ENCODE measurements at regions not wholly inside any gene's neighbourhood (a gene's known extent, or its start where the extent isn't known, plus 50 kb on each side); places are given as distances from the start of the nearest gene placed in this dataset.

- Histone ChIP-seq H3F3A (replicated peaks; ENCODE audit: insufficient read depth) (peaks cover 4% of the 10 kb centered on the region), H3K9me2 (no peaks in the 10 kb centered on the region), H3K9ac (no peak overlapping the region), H4K20me1 (ENCODE audit: insufficient read depth) (no peaks in the 10 kb centered on the region), H3K4me3 (ENCODE audit: low read depth in 2 of 2, low read length in 1 of 2) (no peak overlapping the region), H2AFZ (ENCODE audit: low read depth) (no peak overlapping the region), H3K4me1 (ENCODE audit: control insufficient read depth in 1 of 2, insufficient read depth in 2 of 2, low read depth in 1 of 2, low read length in 1 of 2) (no peaks in the 10 kb centered on the region; a peak in 2 of 4 replicates), H3K79me2 (ENCODE audit: insufficient read depth) (no peaks in the 10 kb centered on the region), H3K27ac (ENCODE audit: low read depth in 2 of 2, low read length in 1 of 2) (no peak overlapping the region), H3K27me3 (ENCODE audit: insufficient read depth) (no peaks in the 10 kb centered on the region), H3K9me3 (no peaks in the 10 kb centered on the region), H3K36me3 (replicated peaks in 1 of 2; ENCODE audit: control insufficient read depth in 1 of 2, insufficient read depth in 2 of 2, low read length in 1 of 2) (no peaks in the 10 kb centered on the region), H3K4me2 (no peak overlapping the region)
- TF ChIP-seq EP300 (IDR thresholded peaks at IDR 0.05; ENCODE audit: borderline replicate concordance in 1 of 2, low read depth in 1 of 2, low read length in 1 of 2) (no peak), MXI1 (IDR thresholded peaks at IDR 0.05; ENCODE audit: low read depth, low read length) (no peak), ELF1 (IDR thresholded peaks at IDR 0.05) (no peak), SMC3 (IDR thresholded peaks at IDR 0.05; ENCODE audit: low read depth, low read length) (no peak), TEAD4 (IDR thresholded peaks at IDR 0.05; ENCODE audit: borderline replicate concordance, insufficient read depth) (no peak), RXRA (IDR thresholded peaks at IDR 0.05; ENCODE audit: borderline replicate concordance, low read depth) (no peak)
- ChIA-PET POLR2A (no interaction called here), CTCF (interaction anchor here (1.1 kb wide), 1 partner anchor 8 kb away, joined by 3 read pairs; no protein-coding TSS in a partner anchor)
- DNase-seq, result no peak
- WGBS (ENCODE audit: low lambda C conversion rate), result 97% methylated on average over 2 of the region's 2 CpGs
Measured at GRCh38 chr6:113308266-113308665, 548.9 kb upstream of the MARCKS start.

GRCh38 chr6:113313841-113314240 is 543.3 kb upstream of the MARCKS start:
- POLR2A ChIA-PET, result no interaction called here

More at GRCh38 chr6:113313841-113314240, 543.3 kb upstream of the MARCKS start:
- TF ChIP-seq TCF12 (IDR thresholded peaks at IDR 0.05), result no peak
- no peak for TF ChIP-seq JUND (IDR thresholded peaks at IDR 0.05)
- TF ChIP-seq REST (IDR thresholded peaks at IDR 0.05; ENCODE audit: low read depth, low read length), result no peak
- TF ChIP-seq RFX5 (IDR thresholded peaks at IDR 0.05; ENCODE audit: low read length), result no peak
- no peak for TF ChIP-seq GABPA (IDR thresholded peaks at IDR 0.05; ENCODE audit: low read depth)
- TF ChIP-seq NRF1 (IDR thresholded peaks at IDR 0.05; ENCODE audit: low read depth, low read length), result no peak
- TF ChIP-seq SIN3A (IDR thresholded peaks at IDR 0.05; ENCODE audit: borderline replicate concordance, low read depth, low read length), result no peak
- TF ChIP-seq MXI1 (IDR thresholded peaks at IDR 0.05; ENCODE audit: low read depth, low read length), result no peak
- no peak for TF ChIP-seq FOXJ3 (CRISPR knock-in tag; IDR thresholded peaks at IDR 0.05)
- no peak for TF ChIP-seq POLR2AphosphoS5 (IDR thresholded peaks at IDR 0.05; ENCODE audit: low read depth, low read length)
- Histone ChIP-seq H3F3A (replicated peaks; ENCODE audit: insufficient read depth) (no peaks in the 10 kb centered on the region), H3K27me3 (ENCODE audit: insufficient read depth) (no peaks in the 10 kb centered on the region), H2AFZ (ENCODE audit: low read depth) (no peak overlapping the region), H3K36me3 (replicated peaks in 1 of 2; ENCODE audit: control insufficient read depth in 1 of 2, insufficient read depth in 2 of 2, low read length in 1 of 2) (peaks cover 0 to 4% of the 10 kb centered on the region in 2 experiments), H3K79me2 (ENCODE audit: insufficient read depth) (no peaks in the 10 kb centered on the region), H3K9ac (no peak overlapping the region), H3K9me2 (no peaks in the 10 kb centered on the region), H3K4me3 (ENCODE audit: low read depth in 2 of 2, low read length in 1 of 2) (no peak overlapping the region), H3K4me1 (ENCODE audit: control insufficient read depth in 1 of 2, insufficient read depth in 2 of 2, low read depth in 1 of 2, low read length in 1 of 2) (no peaks in the 10 kb centered on the region; a peak in 2 of 4 replicates), H3K9me3 (no peaks in the 10 kb centered on the region), H4K20me1 (ENCODE audit: insufficient read depth) (no peaks in the 10 kb centered on the region), H3K4me2 (no peak overlapping the region), H3K27ac (ENCODE audit: low read depth in 2 of 2, low read length in 1 of 2) (no peak overlapping the region)
- CTCF ChIA-PET, result no interaction called here
- DNase-seq, result no peak
- 83% methylated on average over 1 of the region's 1 CpG for WGBS (ENCODE audit: low lambda C conversion rate)

Data from SK-N-SH (cell line).